K562 (cell line): ENCODE measurements at regions not wholly inside any gene's neighbourhood (a gene's known extent, or its start where the extent isn't known, plus 50 kb on each side); places are given as distances from the start of the nearest gene placed in this dataset.

Experiments used
- ATAC-seq: fragments of 200-7000 bp; cut with Tn5 transposase; 3 replicates; pipeline ENCODE4 v1.9.1; 2020; ENCODE audit warnings: moderate library complexity
- BruUV-seq: library from RNA; stranded (reverse); fragments of 400-500 nt; replicated peaks from 2 replicates; lab custom pipeline; 2021; lab: Mats Ljungman, UMichigan
- CTCF ChIA-PET: fragments of 300-600 bp; formaldehyde crosslinking; extraction: SDS; loops from one replicate; lab custom pipeline; 2021; ENCODE audit warnings: low intra/inter-chr PET ratio; lab: Yijun Ruan, JAX
- POLR2A ChIA-PET: fragments of 300-600, 350-650 bp; sonication (Branson Sonifier 250); formaldehyde crosslinking; extraction: SDS; loops from one replicate; lab custom pipeline; 2021; ENCODE audit warnings: antibody characterized with exemption, inconsistent platforms; lab: Yijun Ruan, JAX
- DNase-seq, 4 experiments: peaks; one replicate each; pipeline versions ENCODE4 v3.0.0 to v3.0.0-alpha.2; 2011 to 2018; ENCODE audit warnings: low spot score in 3 of 4, mixed read lengths in 3 of 4; ENCODE audit errors: extremely low read depth in 1 of 4
- FAIRE-seq: peaks from 2 replicates; lab custom pipeline; 2011; peaks lifted over from hg19 to GRCh38; lab: Jason Lieb, UNC
- H2AFZ ChIP-seq: 2 replicates; pipeline ENCODE4 v1.6.0; 2011; ENCODE audit warnings: low read depth, low read length, control low read depth, inconsistent platforms
- H3K27ac ChIP-seq: fragments of 200-600 bp; 3 replicates; pipeline ENCODE4 v1.8.0; 2011; ENCODE audit warnings: low read depth, mild to moderate bottlenecking, control low read depth, inconsistent platforms, low read length, moderate library complexity, mixed read lengths; ENCODE audit errors: extremely low read depth
- H3K27me3 ChIP-seq, 2 experiments: fragments of 300-600 bp in 1 of 2; 2 replicates in 1 of 2; 3 replicates in 1 of 2; pipeline versions ENCODE4 v1.6.0 to v1.8.0; 2011; ENCODE audit warnings: inconsistent platforms in 2 of 2, low read length in 2 of 2, mild to moderate bottlenecking in 1 of 2, mixed read lengths in 1 of 2, moderate library complexity in 1 of 2; ENCODE audit not compliant: control insufficient read depth in 2 of 2, insufficient read depth in 2 of 2
- H3K36me3 ChIP-seq: fragments of 300-600 bp; 3 replicates; pipeline ENCODE4 v1.8.0; 2011; ENCODE audit warnings: mild to moderate bottlenecking, low read length, inconsistent platforms; ENCODE audit not compliant: control insufficient read depth, insufficient read depth
- H3K4me1 ChIP-seq, 2 experiments: fragments of 200-600 bp in 1 of 2; replicated peaks in 1 of 2; 2 replicates in 1 of 2; 3 replicates in 1 of 2; pipeline versions ENCODE4 v1.5.1 to v1.8.0; 2011; ENCODE audit warnings: inconsistent platforms in 2 of 2, low read length in 2 of 2, mild to moderate bottlenecking in 1 of 2, mixed read lengths in 1 of 2, moderate library complexity in 1 of 2; ENCODE audit not compliant: control insufficient read depth in 2 of 2, insufficient read depth in 2 of 2
- H3K4me2 ChIP-seq: 2 replicates; pipeline ENCODE4 v1.6.1; 2011; ENCODE audit warnings: low read length, control low read depth, inconsistent platforms, mixed read lengths; ENCODE audit not compliant: insufficient read depth
- H3K4me3 ChIP-seq: fragments of 200-600 bp; sonication (generic), shearing (Covaris generic); 2 replicates; pipeline ENCODE4 v1.5.1; 2016; ENCODE audit warnings: control low read depth, inconsistent platforms
- H3K79me2 ChIP-seq: fragments of 200-600 bp; 3 replicates; pipeline ENCODE4 v1.8.0; 2011; ENCODE audit warnings: low read length, inconsistent platforms; ENCODE audit not compliant: control insufficient read depth, insufficient read depth
- H3K9ac ChIP-seq, 2 experiments: 2 replicates each; pipeline versions ENCODE4 v1.6.0 to v1.6.1; 2011; ENCODE audit warnings: low read depth in 2 of 2, low read length in 2 of 2, control low read depth in 1 of 2, inconsistent platforms in 1 of 2, mild to moderate bottlenecking in 1 of 2, mixed read lengths in 1 of 2; ENCODE audit not compliant: insufficient read depth in 1 of 2
- H3K9me1 ChIP-seq: one replicate; pipeline ENCODE4 v1.6.0; 2011; ENCODE audit warnings: inconsistent platforms, mild to moderate bottlenecking, low read length, moderate library complexity; ENCODE audit not compliant: control insufficient read depth, insufficient read depth
- H3K9me3 ChIP-seq: replicated peaks from 2 replicates; pipeline ENCODE4 v1.5.1; 2011; ENCODE audit warnings: low read depth, low read length, inconsistent platforms; ENCODE audit not compliant: control insufficient read depth, insufficient read depth
- H4K20me1 ChIP-seq: replicated peaks from 2 replicates; pipeline ENCODE4 v1.6.1; 2011; ENCODE audit warnings: low read length, inconsistent platforms, mixed read lengths; ENCODE audit not compliant: control insufficient read depth, insufficient read depth
- CBX5 ChIP-seq: IDR thresholded peaks from 2 replicates; pipeline ENCODE4 v1.6.1; 2014; ENCODE audit warnings: low read depth, borderline replicate concordance
- ETV6 ChIP-seq, 3 experiments: fragments of 150-350 bp in 1 of 3; sonication (generic) in 1 of 3; formaldehyde crosslinking in 1 of 3; IDR thresholded peaks; 2 replicates each; pipeline versions ENCODE4 v1.6.1 to v1.8.0; 2014 to 2022; ENCODE audit warnings: borderline replicate concordance in 2 of 3, low read depth in 2 of 3, antibody characterized with exemption in 1 of 3, low read length in 1 of 3, mild to moderate bottlenecking in 1 of 3, missing genetic modification reagents in 1 of 3
- SMAD2 ChIP-seq: fragments of 150-350 bp; IDR thresholded peaks from 2 replicates; pipeline ENCODE4 v1.6.1; 2014; ENCODE audit warnings: low read depth, mild to moderate bottlenecking, low read length
- WGBS: fragments of 100-300 bp; shearing (Covaris generic); methylation state at CpG from one replicate; pipeline ENCODE4 v1.1.6; 2016; ENCODE audit warnings: low coverage, mixed read lengths; ENCODE audit not compliant: insufficient coverage; ENCODE audit errors: missing lambda C conversion rate; 5-methylcytosine and 5-hydroxymethylcytosine counted together
- in situ Hi-C: fragments of 300-500 bp; cut with MboI; formaldehyde crosslinking; loops from 4 replicates; pipeline ENCODE4 v1.15.0; 2018; ENCODE audit warnings: inconsistent platforms, mixed read lengths
- intact Hi-C: fragments of 100-400 bp; cut with micrococcal nuclease; formaldehyde crosslinking; loops from 2 replicates; pipeline ENCODE4 v1.14.2; 2022
- TF ChIP-seq, protein P1 (sequence below): fragments of 200-800 bp; sonication (Bioruptor generic); IDR thresholded peaks from 2 replicates; pipeline ENCODE4 v1.6.1; 2017; ENCODE audit warnings: missing genetic modification characterization, missing compliant biosample characterization
- TF ChIP-seq, protein P2 (sequence below): fragments of 250-450 bp; sonication (Bioruptor Pico); IDR thresholded peaks from 2 replicates; pipeline ENCODE4 v1.5.0; 2021; ENCODE audit warnings: mild to moderate bottlenecking, moderate library complexity

GRCh38 chr11:23013509-23013908 is 153.2 kb upstream of the CCDC179 start:
- in situ Hi-C loops, result no loop called here
- WGBS, result 0% methylated on average over 5 of the region's 5 CpGs
- no peaks in the 10 kb centered on the region for H3K79me2 ChIP-seq
- ATAC-seq, result no peak
- H3K27ac ChIP-seq, result no peak overlapping the region
- H3K9ac ChIP-seq, result no peak overlapping the region
- intact Hi-C loops, result no loop called here
- ChIA-PET POLR2A (no interaction called here), CTCF (no interaction called here)
- H3K27me3 ChIP-seq, result no peaks in the 10 kb centered on the region
- TF ChIP-seq, protein P1, sequence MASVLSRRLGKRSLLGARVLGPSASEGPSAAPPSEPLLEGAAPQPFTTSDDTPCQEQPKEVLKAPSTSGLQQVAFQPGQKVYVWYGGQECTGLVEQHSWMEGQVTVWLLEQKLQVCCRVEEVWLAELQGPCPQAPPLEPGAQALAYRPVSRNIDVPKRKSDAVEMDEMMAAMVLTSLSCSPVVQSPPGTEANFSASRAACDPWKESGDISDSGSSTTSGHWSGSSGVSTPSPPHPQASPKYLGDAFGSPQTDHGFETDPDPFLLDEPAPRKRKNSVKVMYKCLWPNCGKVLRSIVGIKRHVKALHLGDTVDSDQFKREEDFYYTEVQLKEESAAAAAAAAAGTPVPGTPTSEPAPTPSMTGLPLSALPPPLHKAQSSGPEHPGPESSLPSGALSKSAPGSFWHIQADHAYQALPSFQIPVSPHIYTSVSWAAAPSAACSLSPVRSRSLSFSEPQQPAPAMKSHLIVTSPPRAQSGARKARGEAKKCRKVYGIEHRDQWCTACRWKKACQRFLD (CRISPR knock-in tag), result no peak
- TF ChIP-seq SMAD2 (no peak), CBX5 (no peak), ETV6 (IDR thresholded peaks at IDR 0.05; ENCODE audit: borderline replicate concordance in 1 of 2, low read depth in 2 of 2, low read length in 1 of 2) (no peak), ETV6 (CRISPR knock-in tag; IDR thresholded peaks at IDR 0.05; ENCODE audit: borderline replicate concordance) (no peak)
- TF ChIP-seq, protein P2, sequence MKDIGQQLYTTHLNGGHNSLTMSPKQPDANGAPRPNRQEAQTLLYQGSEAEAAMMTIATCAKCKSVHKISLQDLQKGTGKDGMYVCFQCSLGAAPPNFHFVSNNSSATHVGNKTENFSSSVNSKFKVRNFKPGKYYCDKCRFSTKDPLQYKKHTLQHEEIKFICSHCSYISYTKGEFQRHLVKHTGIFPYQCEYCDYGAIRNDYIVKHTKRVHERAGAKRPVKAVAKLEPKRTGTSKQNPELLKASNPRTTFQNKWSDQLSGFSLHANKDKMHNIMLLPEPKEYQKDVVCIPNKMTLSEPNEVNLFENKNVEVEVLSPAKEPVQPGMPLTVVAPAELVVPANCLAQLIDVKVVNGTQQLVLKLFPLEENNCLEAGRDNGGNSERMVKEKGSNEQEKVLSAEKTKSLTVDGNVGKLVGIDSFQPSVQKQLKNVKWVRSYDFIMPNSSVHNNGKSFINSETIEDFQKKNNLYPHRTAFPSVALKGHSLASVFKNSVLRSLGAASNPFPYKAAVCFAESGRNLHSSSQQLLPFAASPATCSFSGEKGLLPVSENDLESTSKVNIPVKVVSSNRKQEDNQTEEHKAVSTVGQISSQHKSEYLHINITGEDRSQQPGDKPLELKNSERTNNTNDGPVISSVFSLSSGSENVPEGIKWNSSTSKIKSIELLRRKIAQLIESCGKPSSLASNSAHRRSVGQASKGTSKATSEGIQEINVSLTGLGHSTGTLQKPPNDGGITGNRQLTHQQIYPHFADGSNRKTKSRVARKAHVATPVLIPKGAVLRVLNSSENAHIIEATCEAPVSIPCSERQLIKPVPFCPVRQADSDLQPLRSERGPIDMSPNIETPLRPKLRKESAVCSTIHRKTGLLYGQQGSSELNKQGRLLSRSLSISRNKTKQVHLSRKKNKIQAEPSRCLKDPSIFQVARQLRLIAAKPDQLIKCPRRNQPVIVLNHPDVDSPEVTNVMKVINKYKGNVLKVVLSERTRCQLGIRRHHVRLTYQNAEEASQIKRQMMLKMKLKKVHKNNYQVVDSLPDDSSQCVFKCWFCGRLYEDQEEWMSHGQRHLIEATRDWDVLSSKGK (CRISPR knock-in tag), result no peak
- no peaks in the 10 kb centered on the region for H3K4me1 ChIP-seq
- H3K9me1 ChIP-seq, result no peaks in the 10 kb centered on the region
- no peaks in the 10 kb centered on the region for H3K9me3 ChIP-seq
- no peaks in the 10 kb centered on the region for H3K36me3 ChIP-seq
- H4K20me1 ChIP-seq, result no peaks in the 10 kb centered on the region
- no TSS peak for BruUV-seq
- H3K4me2 ChIP-seq, result no peak overlapping the region
- no peak for FAIRE-seq
- H2AFZ ChIP-seq, result no peak overlapping the region
- H3K4me3 ChIP-seq, result no peak overlapping the region
- no peak for DNase-seq
